BLaER1 (cell line): ENCODE measurements at regions not wholly inside any gene's neighbourhood (a gene's known extent, or its start where the extent isn't known, plus 50 kb on each side); places are given as distances from the start of the nearest gene placed in this dataset.

Source experiments
- H3K27ac ChIP-seq: shearing (Covaris generic); formaldehyde crosslinking; 2 replicates; pipeline ENCODE4 v1.8.1; 2022
- H3K27me3 ChIP-seq: shearing (Covaris generic); formaldehyde crosslinking; 2 replicates; pipeline ENCODE4 v1.8.1; 2022
- H3K36me3 ChIP-seq: shearing (Covaris generic); formaldehyde crosslinking; 2 replicates; pipeline ENCODE4 v1.8.1; 2022
- H3K4me1 ChIP-seq: shearing (Covaris generic); formaldehyde crosslinking; 2 replicates; pipeline ENCODE4 v1.8.1; 2022
- H3K4me2 ChIP-seq: shearing (Covaris generic); formaldehyde crosslinking; 2 replicates; pipeline ENCODE4 v1.8.1; 2022
- H3K4me3 ChIP-seq: shearing (Covaris generic); formaldehyde crosslinking; 2 replicates; pipeline ENCODE4 v1.8.1; 2022
- H3K9ac ChIP-seq: shearing (Covaris generic); formaldehyde crosslinking; 2 replicates; pipeline ENCODE4 v1.8.1; 2022
- H3K9me3 ChIP-seq: shearing (Covaris generic); formaldehyde crosslinking; 2 replicates; pipeline ENCODE4 v1.8.1; 2022
- H4K20me1 ChIP-seq: shearing (Covaris generic); formaldehyde crosslinking; 2 replicates; pipeline ENCODE4 v1.8.1; 2022
- Cebpa-rat ChIP-seq: shearing (Covaris generic); IDR thresholded peaks from 2 replicates; pipeline ENCODE4 v1.8.1; 2022

GRCh38 chr2:145598434-145598833 lies 1078.5 kb upstream of the ZEB2 start:
- Histone ChIP-seq H3K36me3 (no peaks in the 10 kb centered on the region), H3K27ac (no peak overlapping the region), H3K9me3 (no peaks in the 10 kb centered on the region), H4K20me1 (no peaks in the 10 kb centered on the region), H3K4me1 (no peaks in the 10 kb centered on the region), H3K9ac (no peak overlapping the region), H3K4me2 (no peak overlapping the region), H3K4me3 (no peak overlapping the region), H3K27me3 (no peaks in the 10 kb centered on the region)
- no peak for TF ChIP-seq Cebpa-rat

- H4K20me1 ChIP-seq: no peaks in the 10 kb centered on the region
- TF ChIP-seq Cebpa-rat: no peak
- H3K27ac ChIP-seq: no peak overlapping the region
- no peaks in the 10 kb centered on the region for H3K36me3 ChIP-seq
- no peaks in the 10 kb centered on the region for H3K27me3 ChIP-seq
- H3K9ac ChIP-seq: no peak overlapping the region
- H3K4me1 ChIP-seq: no peaks in the 10 kb centered on the region
- H3K4me3 ChIP-seq: no peak overlapping the region
- no peaks in the 10 kb centered on the region for H3K9me3 ChIP-seq
- no peak overlapping the region for H3K4me2 ChIP-seq
Observed at GRCh38 chr2:145597809-145598208, 1077.9 kb upstream of the ZEB2 start.

- no peak for TF ChIP-seq Cebpa-rat
- Histone ChIP-seq H3K27me3 (no peaks in the 10 kb centered on the region), H3K27ac (no peak overlapping the region), H3K9ac (no peak overlapping the region), H3K4me3 (no peak overlapping the region), H3K9me3 (no peaks in the 10 kb centered on the region), H4K20me1 (no peaks in the 10 kb centered on the region), H3K4me2 (no peak overlapping the region), H3K36me3 (no peaks in the 10 kb centered on the region), H3K4me1 (no peaks in the 10 kb centered on the region)
Observed at GRCh38 chr2:145597006-145597405, 1077.1 kb upstream of the ZEB2 start.

GRCh38 chr2:145596416-145596815 lies 1076.5 kb upstream of the ZEB2 start:
- Histone ChIP-seq H3K27ac (no peak overlapping the region), H3K4me2 (no peak overlapping the region), H3K36me3 (no peaks in the 10 kb centered on the region), H4K20me1 (no peaks in the 10 kb centered on the region), H3K9me3 (no peaks in the 10 kb centered on the region), H3K4me1 (no peaks in the 10 kb centered on the region), H3K4me3 (no peak overlapping the region), H3K9ac (no peak overlapping the region), H3K27me3 (no peaks in the 10 kb centered on the region)
- TF ChIP-seq Cebpa-rat: no peak

- no peak overlapping the region for H3K27ac ChIP-seq
- no peak overlapping the region for H3K9ac ChIP-seq
- no peaks in the 10 kb centered on the region for H3K4me1 ChIP-seq
- TF ChIP-seq Cebpa-rat: no peak
- H3K4me3 ChIP-seq: no peak overlapping the region
- H3K4me2 ChIP-seq: no peak overlapping the region
- H3K9me3 ChIP-seq: no peaks in the 10 kb centered on the region
- no peaks in the 10 kb centered on the region for H4K20me1 ChIP-seq
- H3K27me3 ChIP-seq: no peaks in the 10 kb centered on the region
- no peaks in the 10 kb centered on the region for H3K36me3 ChIP-seq
Observed at GRCh38 chr2:145595296-145595695, 1075.4 kb upstream of the ZEB2 start.

GRCh38 chr2:145593991-145594614 lies 1074.2 kb upstream of the ZEB2 start:
- Histone ChIP-seq H3K4me1 (no peaks in the 10 kb centered on the region), H3K36me3 (no peaks in the 10 kb centered on the region), H3K27ac (no peak overlapping the region)

GRCh38 chr2:145593280-145593679 lies 1073.4 kb upstream of the ZEB2 start:
- H3K4me1 ChIP-seq: no peaks in the 10 kb centered on the region
- TF ChIP-seq Cebpa-rat: no peak
- no peaks in the 10 kb centered on the region for H4K20me1 ChIP-seq
- H3K27me3 ChIP-seq: no peaks in the 10 kb centered on the region
- H3K4me2 ChIP-seq: no peak overlapping the region
- no peaks in the 10 kb centered on the region for H3K36me3 ChIP-seq
- H3K4me3 ChIP-seq: no peak overlapping the region
- no peak overlapping the region for H3K27ac ChIP-seq
- H3K9me3 ChIP-seq: no peaks in the 10 kb centered on the region
- H3K9ac ChIP-seq: no peak overlapping the region

More at GRCh38 chr2:145593991-145594614, 1074.2 kb upstream of the ZEB2 start:
- Histone ChIP-seq H4K20me1 (no peaks in the 10 kb centered on the region), H3K4me3 (no peak overlapping the region), H3K9me3 (no peaks in the 10 kb centered on the region), H3K4me2 (no peak overlapping the region), H3K27me3 (no peaks in the 10 kb centered on the region), H3K9ac (no peak overlapping the region)
- no peak for TF ChIP-seq Cebpa-rat

- no peaks in the 10 kb centered on the region for H3K36me3 ChIP-seq
- no peaks in the 10 kb centered on the region for H3K27me3 ChIP-seq
- H3K4me3 ChIP-seq: no peak overlapping the region
- H4K20me1 ChIP-seq: no peaks in the 10 kb centered on the region
- TF ChIP-seq Cebpa-rat: no peak
- no peaks in the 10 kb centered on the region for H3K9me3 ChIP-seq
- H3K27ac ChIP-seq: no peak overlapping the region
- no peak overlapping the region for H3K9ac ChIP-seq
- H3K4me2 ChIP-seq: no peak overlapping the region
- H3K4me1 ChIP-seq: no peaks in the 10 kb centered on the region
Observed at GRCh38 chr2:145592361-145592760, 1072.4 kb upstream of the ZEB2 start.

GRCh38 chr2:145591109-145591809 lies 1071.3 kb upstream of the ZEB2 start:
- H3K27ac ChIP-seq: no peak overlapping the region
- no peak overlapping the region for H3K9ac ChIP-seq
- H3K4me3 ChIP-seq: no peak overlapping the region
- no peaks in the 10 kb centered on the region for H3K4me1 ChIP-seq
- H3K9me3 ChIP-seq: no peaks in the 10 kb centered on the region
- H3K27me3 ChIP-seq: no peaks in the 10 kb centered on the region
- H3K4me2 ChIP-seq: no peak overlapping the region
- no peaks in the 10 kb centered on the region for H3K36me3 ChIP-seq
- no peak for TF ChIP-seq Cebpa-rat
- no peaks in the 10 kb centered on the region for H4K20me1 ChIP-seq

- no peak for TF ChIP-seq Cebpa-rat
- no peaks in the 10 kb centered on the region for H3K27me3 ChIP-seq
- no peaks in the 10 kb centered on the region for H3K9me3 ChIP-seq
- H3K4me3 ChIP-seq: no peak overlapping the region
- H3K27ac ChIP-seq: no peak overlapping the region
- H3K4me1 ChIP-seq: no peaks in the 10 kb centered on the region
- H3K9ac ChIP-seq: no peak overlapping the region
- H3K4me2 ChIP-seq: no peak overlapping the region
- H3K36me3 ChIP-seq: no peaks in the 10 kb centered on the region
- no peaks in the 10 kb centered on the region for H4K20me1 ChIP-seq
Observed at GRCh38 chr2:145587922-145588321, 1068.0 kb upstream of the ZEB2 start.
